ENCODE measurements at regions not wholly inside any gene's neighbourhood (a gene's known extent, or its start where the extent isn't known, plus 50 kb on each side); places are given as distances from the start of the nearest gene placed in this dataset.

- TF ChIP-seq ZNF70 (CRISPR knock-in tag; IDR thresholded peaks at IDR 0.05) (no peak), ZNF565 (CRISPR knock-in tag; conservative IDR thresholded peaks at IDR 0.05; ENCODE audit: low read depth) (no peak), RARB (CRISPR knock-in tag; IDR thresholded peaks at IDR 0.05) (no peak), ZFP30 (CRISPR knock-in tag; IDR thresholded peaks at IDR 0.05) (no peak), GLIS3 (CRISPR knock-in tag; IDR thresholded peaks at IDR 0.05) (no peak), PATZ1 (CRISPR knock-in tag; IDR thresholded peaks at IDR 0.05; ENCODE audit: borderline replicate concordance) (no peak)
Measured at GRCh38 chrX:95484781-95485180, 1199.9 kb upstream of the DIAPH2 start.

Data from SK-N-SH treated with all-trans-retinoic acid at 6 μM for 48 hours (cell line).